ENCODE measurements at regions not wholly inside any gene's neighbourhood (a gene's known extent, or its start where the extent isn't known, plus 50 kb on each side); places are given as distances from the start of the nearest gene placed in this dataset.

DNA sequence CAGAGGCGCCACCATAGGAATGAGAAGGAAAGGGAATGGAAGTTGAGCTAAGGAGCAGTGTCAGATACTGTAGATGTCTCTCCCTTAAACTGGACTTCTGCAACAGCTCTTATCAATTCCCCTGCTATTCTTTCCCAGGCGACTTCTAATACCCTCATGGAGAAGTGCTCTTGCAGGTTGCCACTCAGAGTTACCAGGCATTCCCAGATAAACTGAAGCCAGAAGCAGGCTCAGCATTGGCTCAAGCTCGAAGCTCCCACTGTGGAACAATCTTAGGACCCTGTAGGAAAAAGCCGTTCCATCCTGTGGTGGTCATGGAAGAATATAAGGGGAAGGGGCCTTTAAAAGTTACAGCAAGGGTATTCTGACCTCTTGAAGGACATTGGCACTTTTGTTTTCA, 208.7 kb upstream of the PLET1 start:
- Histone ChIP-seq H2BK15ac (ENCODE audit: low read length) (no peak overlapping the region), H2BK120ac (replicated peaks; ENCODE audit: low read depth, low read length) (no peak overlapping the region), H3K18ac (ENCODE audit: extremely low read depth, low read length) (no peak overlapping the region), H3K79me1 (ENCODE audit: low read depth, low read length) (no peaks in the 10 kb centered on the region), H3K4me1 (replicated peaks in 1 of 4; ENCODE audit: control insufficient read depth in 3 of 4, insufficient read depth in 4 of 4, low read length in 3 of 4) (no peaks in the 10 kb centered on the region), H3K56ac (replicated peaks; ENCODE audit: insufficient read length, low read depth, low read length) (no peak overlapping the region), H3K27me3 (replicated peaks in 1 of 4; ENCODE audit: control insufficient read depth in 3 of 4, extremely low read depth in 1 of 4, insufficient read depth in 3 of 4, low read length in 3 of 4) (no peaks in the 10 kb centered on the region), H3K27ac (ENCODE audit: low read depth, low read length) (no peak overlapping the region), H3K23ac (ENCODE audit: insufficient read length) (no peak overlapping the region), H2BK12ac (ENCODE audit: low read depth, low read length) (no peak overlapping the region), H4K5ac (ENCODE audit: insufficient read length, low read depth, low read length) (no peak overlapping the region), H3K14ac (ENCODE audit: insufficient read length) (no peak overlapping the region), H3K79me2 (ENCODE audit: control insufficient read depth in 1 of 2, insufficient read depth in 2 of 2, low read length in 2 of 2) (no peaks in the 10 kb centered on the region), H3K4me3 (ENCODE audit: extremely low read depth in 1 of 4, insufficient read depth in 2 of 4, low read depth in 3 of 4, low read length in 4 of 4) (no peak overlapping the region), H2AK5ac (ENCODE audit: low read depth, low read length) (no peak overlapping the region), H3K23me2 (ENCODE audit: low read depth, low read length) (no peaks in the 10 kb centered on the region), H3K4ac (replicated peaks; ENCODE audit: insufficient read length, low read depth, low read length) (no peak overlapping the region), H3K36me3 (ENCODE audit: control insufficient read depth in 2 of 4, insufficient read depth in 4 of 4, low read length in 3 of 4) (no peaks in the 10 kb centered on the region), H4K20me1 (replicated peaks in 1 of 2; ENCODE audit: control insufficient read depth in 1 of 2, insufficient read depth in 2 of 2, low read length in 2 of 2) (no peaks in the 10 kb centered on the region), H4K91ac (replicated peaks; ENCODE audit: insufficient read length, low read length) (no peak overlapping the region), H4K8ac (ENCODE audit: extremely low read depth, insufficient read depth, low read length) (no peak overlapping the region), H2AFZ (ENCODE audit: low read length) (no peak overlapping the region), H3K4me2 (ENCODE audit: insufficient read depth in 1 of 2, low read depth in 2 of 2, low read length in 2 of 2) (no peak overlapping the region), H3K9me3 (ENCODE audit: insufficient read depth in 2 of 2, low read depth in 1 of 2, low read length in 1 of 2) (no peaks in the 10 kb centered on the region), H3K9ac (replicated peaks in 1 of 4; ENCODE audit: extremely low read depth in 1 of 4, low read depth in 3 of 4, low read length in 3 of 4) (no peak overlapping the region), H2BK5ac (ENCODE audit: low read depth, low read length) (no peak overlapping the region), H2BK20ac (ENCODE audit: low read length) (no peak overlapping the region)
- WGBS, 2 experiments (ENCODE audit: extremely low coverage in 1 of 2, insufficient coverage in 1 of 2, insufficient read length in 1 of 2, insufficient replicate concordance in 2 of 2, low coverage in 1 of 2, low lambda C conversion rate in 2 of 2, missing lambda C conversion rate in 1 of 2) = 92% methylated on average over 4 of the region's 4 CpGs; no CpG with 5 or more reads in 1 of the 2 experiments
- no peak for DNase-seq (ENCODE audit: low read depth in 1 of 2, low spot score in 2 of 2)
- TF ChIP-seq EP300 (IDR thresholded peaks at IDR 0.05; ENCODE audit: borderline replicate concordance in 1 of 2, low read depth in 2 of 2, low read length in 2 of 2) = no peak
- no peak for TF ChIP-seq RAD21 (IDR thresholded peaks at IDR 0.05 in 1 of 2, conservative IDR thresholded peaks at IDR 0.05 in 1 of 2; ENCODE audit: low read depth in 2 of 2, low read length in 2 of 2)
- no peak for TF ChIP-seq SAP30 (IDR thresholded peaks at IDR 0.05; ENCODE audit: insufficient read depth, insufficient replicate concordance, low read length)
- TF ChIP-seq EZH2 (IDR thresholded peaks at IDR 0.05; ENCODE audit: low read depth, low read length, severe bottlenecking) = no peak
- no peak for TF ChIP-seq POLR2AphosphoS5 (IDR thresholded peaks at IDR 0.05; ENCODE audit: low read depth, low read length)
- TF ChIP-seq SP4 (IDR thresholded peaks at IDR 0.05; ENCODE audit: low read length) = no peak
- POLR2A ChIA-PET (ENCODE audit: partially characterized antibody) = no interaction called here
- no peak for FAIRE-seq
- CTCF ChIA-PET (ENCODE audit: partially characterized antibody) = interaction anchor here (0.6 to 1.7 kb wide), 5 partner anchors 14 to 190 kb away, joined by 3 to 10 read pairs (median 3); no protein-coding TSS in a partner anchor

All from H1 (cell line).